ENCODE measurements at regions not wholly inside any gene's neighbourhood (a gene's known extent, or its start where the extent isn't known, plus 50 kb on each side); places are given as distances from the start of the nearest gene placed in this dataset.

DNA sequence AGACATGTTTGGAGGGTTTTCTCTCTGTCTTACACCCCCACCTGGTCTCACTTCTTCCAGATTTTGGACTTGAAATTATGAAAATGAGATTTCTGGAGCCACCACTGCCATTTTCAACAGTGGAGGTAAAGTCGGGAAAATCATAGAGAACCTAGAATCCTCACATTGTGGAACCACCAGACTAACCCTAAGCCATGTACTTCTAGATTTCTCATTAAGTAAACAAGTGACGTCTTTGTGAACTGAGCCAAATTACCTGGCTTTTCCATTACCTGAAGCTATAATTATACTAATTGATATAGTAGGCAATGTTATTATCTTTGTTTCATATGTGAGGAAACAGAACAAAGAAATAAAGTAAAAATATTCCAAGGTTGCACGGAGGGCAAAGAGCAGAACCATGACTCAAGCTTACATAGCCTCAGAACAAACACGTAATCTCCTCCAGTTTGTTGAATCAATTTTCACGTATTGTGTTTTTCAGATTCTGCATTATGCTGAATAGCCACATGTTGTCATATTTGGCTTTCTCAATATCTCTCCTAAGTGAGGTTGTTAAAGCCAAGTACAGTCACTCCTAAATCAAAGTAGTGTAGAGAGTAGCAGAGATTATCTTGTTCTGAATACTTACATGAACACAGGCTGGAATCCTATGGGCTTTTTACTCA, 101.3 kb upstream of the CMC1 start:
- H3K4me3 ChIP-seq (ENCODE audit: low read depth, low read length), result no peak overlapping the region
- in situ Hi-C loops (cut with HindIII; ENCODE audit: low sequenced_read_pairs), result no loop called here
- DNase-seq (ENCODE audit: low read depth), result no peak

DNA sequence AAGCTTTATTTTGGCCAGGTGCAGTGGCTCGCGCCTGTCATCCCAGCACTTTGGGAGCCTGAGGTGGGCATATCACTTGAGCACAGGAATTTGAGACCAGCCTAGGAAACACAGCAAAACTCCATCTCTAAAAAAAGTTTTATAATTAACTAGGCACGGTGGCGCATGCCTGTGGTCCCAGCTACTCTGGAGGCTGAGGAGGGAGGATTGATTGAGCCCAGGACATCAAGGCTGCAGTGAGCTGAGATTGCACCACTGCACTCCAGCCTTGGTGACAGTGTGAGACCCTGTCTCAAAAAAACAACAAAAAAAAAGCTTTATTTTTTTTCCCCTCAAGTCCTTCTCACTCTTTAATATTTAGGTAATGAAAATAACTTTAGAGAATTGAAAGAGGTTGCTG, 100.8 kb upstream of the CMC1 start:
- DNase-seq (ENCODE audit: low read depth), result no peak
- in situ Hi-C loops (cut with HindIII; ENCODE audit: low sequenced_read_pairs), result no loop called here
- TF ChIP-seq CTCF (IDR thresholded peaks at IDR 0.05; ENCODE audit: low read depth, low read length, missing control alignments), result no peak
- no peak overlapping the region for H3K4me3 ChIP-seq (ENCODE audit: low read depth, low read length)

More for the DNA sequence above, 101.3 kb upstream of the CMC1 start:
- TF ChIP-seq CTCF (IDR thresholded peaks at IDR 0.05; ENCODE audit: low read depth, low read length, missing control alignments), result no peak

DNA sequence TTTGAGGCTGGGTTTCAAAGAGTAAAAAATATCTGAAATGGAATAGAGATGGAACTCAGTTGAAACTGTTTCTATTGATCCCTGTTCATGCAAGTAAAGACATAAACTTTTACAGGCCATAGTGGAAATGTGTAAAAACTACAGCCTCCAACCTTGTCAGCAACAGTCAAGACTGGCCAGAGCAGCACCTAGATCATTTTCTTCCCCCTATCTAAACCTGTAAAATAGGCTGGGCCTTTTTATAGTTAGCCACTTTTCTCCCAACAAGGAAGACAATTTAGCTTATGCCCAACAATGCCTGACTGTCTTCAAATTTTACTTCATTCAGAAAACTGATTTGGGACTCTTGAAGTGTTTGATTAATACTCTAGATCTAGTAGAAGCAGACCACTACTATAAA, 91.5 kb upstream of the CMC1 start:
- no peak overlapping the region for H3K4me3 ChIP-seq (ENCODE audit: low read depth, low read length)
- no peak for TF ChIP-seq CTCF (IDR thresholded peaks at IDR 0.05; ENCODE audit: low read depth, low read length, missing control alignments)
- no peak for DNase-seq (ENCODE audit: low read depth)
- in situ Hi-C loops (cut with HindIII; ENCODE audit: low sequenced_read_pairs), result no loop called here

DNA sequence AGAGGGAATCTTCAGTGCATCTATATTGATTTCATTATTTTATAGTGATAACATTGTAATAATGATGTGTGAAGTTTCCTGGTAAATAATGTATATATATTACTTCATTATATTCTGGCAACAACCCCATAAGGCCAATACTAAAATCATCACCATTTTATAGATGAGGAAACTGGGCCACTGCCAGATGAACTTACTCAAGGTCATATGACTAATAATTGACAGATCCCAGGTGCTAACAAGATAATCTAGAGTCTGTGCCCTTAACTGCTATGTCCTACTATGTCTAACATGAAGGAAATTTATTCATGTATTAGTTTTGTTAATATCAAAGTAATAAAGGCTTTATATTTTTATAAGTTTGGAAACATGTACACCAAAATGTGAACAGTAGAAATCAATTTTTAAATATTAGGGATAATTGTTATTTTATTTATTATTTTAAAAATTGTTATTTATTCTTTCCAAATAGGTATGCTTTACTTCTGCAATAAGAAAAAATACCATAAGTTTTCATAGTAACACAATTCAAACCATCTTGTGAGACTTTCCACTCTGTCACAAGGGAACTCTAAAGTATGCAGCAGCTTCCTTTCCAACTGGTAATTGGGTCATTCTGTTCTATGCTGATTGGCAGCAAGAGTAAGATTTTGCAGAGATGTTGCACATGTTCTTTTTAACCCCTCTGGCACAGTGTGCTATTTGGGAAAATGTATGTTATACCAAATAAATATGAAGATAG, 90.8 kb upstream of the CMC1 start:
- H3K4me3 ChIP-seq (ENCODE audit: low read depth, low read length), result no peak overlapping the region
- no peak for DNase-seq (ENCODE audit: low read depth)
- TF ChIP-seq CTCF (IDR thresholded peaks at IDR 0.05; ENCODE audit: low read depth, low read length, missing control alignments), result no peak
- in situ Hi-C loops (cut with HindIII; ENCODE audit: low sequenced_read_pairs), result no loop called here

DNA sequence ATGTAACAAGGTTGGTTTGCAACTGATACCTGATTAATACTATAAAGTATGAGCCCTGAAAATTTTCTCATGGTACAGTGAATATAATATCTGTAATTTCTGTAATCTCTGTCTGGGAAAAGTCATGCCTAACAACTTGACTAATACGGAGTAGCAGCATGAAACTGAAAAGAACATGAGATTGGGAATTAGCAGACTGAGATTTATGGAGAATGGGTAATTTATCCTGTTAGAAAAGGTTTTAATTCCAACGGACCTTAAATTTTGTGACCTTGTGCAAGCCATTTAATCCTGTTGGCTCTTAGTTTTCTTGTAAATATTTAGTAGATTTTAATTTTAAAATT, 90.2 kb upstream of the CMC1 start:
- DNase-seq (ENCODE audit: low read depth), result no peak
- no peak overlapping the region for H3K4me3 ChIP-seq (ENCODE audit: low read depth, low read length)
- no peak for TF ChIP-seq CTCF (IDR thresholded peaks at IDR 0.05; ENCODE audit: low read depth, low read length, missing control alignments)
- in situ Hi-C loops (cut with HindIII; ENCODE audit: low sequenced_read_pairs), result no loop called here

DNA sequence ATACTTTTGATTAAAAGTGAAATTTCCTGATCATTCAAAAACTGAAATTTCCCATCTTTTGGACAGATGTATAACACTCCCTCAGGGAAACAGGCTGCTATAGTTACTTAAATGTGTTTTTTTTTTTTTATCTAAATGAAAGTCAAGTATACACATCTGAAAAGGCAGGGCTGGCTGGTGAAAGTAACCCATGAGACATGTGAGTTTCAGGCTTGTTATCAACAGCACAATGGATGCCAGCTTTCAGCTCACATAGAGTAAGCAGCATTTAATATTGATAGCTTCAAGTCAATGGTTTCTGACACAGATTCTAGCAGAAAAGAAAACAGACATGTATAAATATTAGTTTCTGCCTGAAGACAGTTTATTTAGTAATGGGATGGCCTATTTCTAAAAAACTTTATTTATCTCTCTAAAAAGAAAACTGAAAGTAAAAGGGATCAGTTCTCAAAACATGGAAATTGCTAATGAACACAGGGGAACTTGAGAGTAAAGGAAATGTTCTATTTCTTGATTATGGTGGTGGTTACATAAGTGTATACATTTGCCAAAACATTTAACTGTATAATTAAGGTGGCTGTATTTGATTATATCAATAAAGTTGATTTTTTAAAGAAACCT, 89.7 kb upstream of the CMC1 start:
- no peak for DNase-seq (ENCODE audit: low read depth)

More for the DNA sequence above, 89.7 kb upstream of the CMC1 start:
- no peak overlapping the region for H3K4me3 ChIP-seq (ENCODE audit: low read depth, low read length)
- no peak for TF ChIP-seq CTCF (IDR thresholded peaks at IDR 0.05; ENCODE audit: low read depth, low read length, missing control alignments)
- in situ Hi-C loops (cut with HindIII; ENCODE audit: low sequenced_read_pairs), result no loop called here

All from astrocyte of the cerebellum (primary cell).